Loucy (cell line): ENCODE measurements at regions not wholly inside any gene's neighbourhood (a gene's known extent, or its start where the extent isn't known, plus 50 kb on each side); places are given as distances from the start of the nearest gene placed in this dataset.

Source experiments
- H2AFZ ChIP-seq: fragments of 200-600 bp; sonication (generic); 2 replicates; pipeline ENCODE4 v1.6.0; 2016; ENCODE audit warnings: antibody characterized with exemption, mild to moderate bottlenecking, low read length, moderate library complexity
- H3F3A ChIP-seq: fragments of 200-600 bp; 2 replicates; pipeline ENCODE4 v1.6.0; 2016; ENCODE audit warnings: antibody characterized with exemption, low read depth, mild to moderate bottlenecking
- H3K27me3 ChIP-seq: fragments of 200-600 bp; sonication (generic); 2 replicates; pipeline ENCODE4 v1.6.1; 2014; ENCODE audit warnings: low read length, mild to moderate bottlenecking; ENCODE audit not compliant: insufficient read depth, poor library complexity, severe bottlenecking
- H3K36me3 ChIP-seq: fragments of 200-600 bp; sonication (generic); 2 replicates; pipeline ENCODE4 v1.6.1; 2016; ENCODE audit warnings: low read length; ENCODE audit not compliant: insufficient read depth
- H3K4me1 ChIP-seq: fragments of 200-600 bp; sonication (generic); 2 replicates; pipeline ENCODE4 v1.5.1; 2014; ENCODE audit warnings: low read length, mild to moderate bottlenecking; ENCODE audit not compliant: insufficient read depth, poor library complexity, severe bottlenecking
- H3K4me2 ChIP-seq: fragments of 200-600 bp; sonication (generic); 2 replicates; pipeline ENCODE4 v1.6.0; 2014; ENCODE audit warnings: antibody characterized with exemption, low read length, low read depth, mild to moderate bottlenecking; ENCODE audit not compliant: poor library complexity, severe bottlenecking
- H3K4me3 ChIP-seq: fragments of 200-600 bp; sonication (generic); 2 replicates; pipeline ENCODE4 v1.5.1; 2014; ENCODE audit warnings: low read length, mild to moderate bottlenecking, mixed read lengths; ENCODE audit not compliant: poor library complexity, severe bottlenecking
- H3K79me2 ChIP-seq: fragments of 200-600 bp; sonication (generic); 2 replicates; pipeline ENCODE4 v1.6.1; 2014; ENCODE audit warnings: low read length; ENCODE audit not compliant: insufficient read depth
- H3K9ac ChIP-seq: fragments of 200-600 bp; sonication (generic); 2 replicates; pipeline ENCODE4 v1.6.0; 2014; ENCODE audit warnings: mild to moderate bottlenecking, low read depth, low read length, moderate library complexity; ENCODE audit not compliant: poor library complexity, severe bottlenecking
- H3K9me2 ChIP-seq: fragments of 200-600 bp; sonication (generic); replicated peaks from 2 replicates; pipeline ENCODE4 v1.6.1; 2016; ENCODE audit warnings: low read depth, low read length, mixed read lengths
- H3K9me3 ChIP-seq: fragments of 200-600 bp; sonication (generic); 2 replicates; pipeline ENCODE4 v1.6.1; 2014; ENCODE audit warnings: mild to moderate bottlenecking, antibody characterized with exemption, low read length, low read depth; ENCODE audit not compliant: insufficient read depth
- H4K20me1 ChIP-seq: fragments of 200-600 bp; sonication (generic); 2 replicates; pipeline ENCODE4 v1.6.0; 2014; ENCODE audit warnings: antibody characterized with exemption, low read length, mild to moderate bottlenecking; ENCODE audit not compliant: insufficient read depth, poor library complexity, severe bottlenecking
- CTCF ChIP-seq: fragments of 200-600 bp; sonication (generic); conservative IDR thresholded peaks from 2 replicates; pipeline ENCODE4 v1.5.1; 2014; ENCODE audit warnings: mild to moderate bottlenecking, antibody characterized with exemption, low read length
- EZH2phosphoT487 ChIP-seq: fragments of 200-600 bp; IDR thresholded peaks from 2 replicates; pipeline ENCODE4 v1.6.1; 2018; ENCODE audit warnings: antibody characterized with exemption, mild to moderate bottlenecking, moderate library complexity, borderline replicate concordance

DNA sequence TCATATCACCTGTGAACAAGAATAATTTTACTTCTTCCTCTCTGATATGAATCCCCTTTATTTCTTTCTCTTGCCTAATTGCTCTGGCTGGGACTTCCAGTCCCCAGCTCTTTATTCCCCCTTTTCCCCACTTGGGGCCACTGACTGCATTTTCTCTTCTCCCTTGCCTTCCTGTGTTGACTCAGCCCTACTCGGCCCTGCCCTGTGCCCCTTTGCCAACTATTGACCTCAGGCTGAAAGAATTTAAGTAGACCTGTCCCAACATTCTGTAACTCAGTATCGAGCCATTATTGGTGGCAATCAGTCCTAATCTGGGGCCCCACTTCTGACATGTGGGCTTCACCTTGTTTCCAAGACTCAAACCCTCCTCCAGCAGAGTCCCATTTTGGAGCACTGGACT is 60.6 kb upstream of the STUM start:
- no peak overlapping the region for H3K4me2 ChIP-seq
- H3K79me2 ChIP-seq = no peaks in the 10 kb centered on the region
- TF ChIP-seq EZH2phosphoT487 (no peak), CTCF (no peak)
- no peaks in the 10 kb centered on the region for H3K9me2 ChIP-seq
- peaks cover 18% of the 10 kb centered on the region for H3K4me1 ChIP-seq
- no peaks in the 10 kb centered on the region for H3K9me3 ChIP-seq
- H3K4me3 ChIP-seq = no peak overlapping the region
- H2AFZ ChIP-seq = no peak overlapping the region
- peaks cover 7% of the 10 kb centered on the region for H3K27me3 ChIP-seq
- no peaks in the 10 kb centered on the region for H3F3A ChIP-seq
- no peaks in the 10 kb centered on the region for H4K20me1 ChIP-seq
- H3K36me3 ChIP-seq = no peaks in the 10 kb centered on the region
- H3K9ac ChIP-seq = no peak overlapping the region

GRCh38 chr1:226489718-226490425 is 58.7 kb upstream of the STUM start:
- TF ChIP-seq CTCF = no peak
- no peak for TF ChIP-seq EZH2phosphoT487
- H3K4me2 ChIP-seq = no peak overlapping the region

DNA sequence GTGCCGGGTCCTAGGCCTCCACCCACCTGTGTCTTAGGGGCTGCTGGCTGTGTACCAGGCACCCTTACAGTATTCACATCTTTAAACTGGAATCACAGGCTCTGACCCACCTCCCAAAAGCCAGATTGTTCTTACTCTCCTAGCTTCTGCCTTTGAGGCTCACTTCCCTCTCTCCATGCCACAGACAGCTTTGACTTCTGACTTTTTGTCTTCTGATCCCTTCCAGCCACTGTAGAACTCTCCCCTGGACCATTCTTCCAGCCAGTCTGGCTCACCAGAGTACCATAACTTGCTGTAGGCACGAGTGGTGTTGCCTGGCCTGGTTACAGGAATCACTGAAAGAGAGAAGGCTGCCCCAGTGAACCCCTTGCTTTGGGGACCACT is 58.1 kb upstream of the STUM start:
- Histone ChIP-seq H2AFZ (no peak overlapping the region), H4K20me1 (no peaks in the 10 kb centered on the region), H3K4me2 (no peak overlapping the region), H3K4me1 (peaks cover 18% of the 10 kb centered on the region), H3K36me3 (no peaks in the 10 kb centered on the region), H3K9ac (no peak overlapping the region), H3K9me2 (no peaks in the 10 kb centered on the region), H3K9me3 (no peaks in the 10 kb centered on the region), H3K4me3 (no peak overlapping the region), H3K27me3 (no peaks in the 10 kb centered on the region), H3F3A (no peaks in the 10 kb centered on the region), H3K79me2 (no peaks in the 10 kb centered on the region)
- TF ChIP-seq CTCF (no peak), EZH2phosphoT487 (no peak)

More at GRCh38 chr1:226489718-226490425, 58.7 kb upstream of the STUM start:
- Histone ChIP-seq H3K36me3 (no peaks in the 10 kb centered on the region), H4K20me1 (no peaks in the 10 kb centered on the region), H3K4me1 (peaks cover 18% of the 10 kb centered on the region), H3K9me2 (no peaks in the 10 kb centered on the region), H3K9ac (no peak overlapping the region), H2AFZ (no peak overlapping the region), H3K79me2 (no peaks in the 10 kb centered on the region), H3K9me3 (no peaks in the 10 kb centered on the region), H3F3A (no peaks in the 10 kb centered on the region), H3K4me3 (no peak overlapping the region), H3K27me3 (peaks cover 2% of the 10 kb centered on the region)
